Stimulated activated CD8-positive, alpha-beta memory T cell treated with anti-CD3 and anti-CD28 coated beads, Interleukin-15, amount 100 ng/mL, for 4 hours (primary cell): ENCODE measurements at regions not wholly inside any gene's neighbourhood (a gene's known extent, or its start where the extent isn't known, plus 50 kb on each side); places are given as distances from the start of the nearest gene placed in this dataset.
"Not testable (repeated sequence)": the region's sequence is repeated elsewhere in the genome, so short reads cannot be mapped to it uniquely, and the experiment has no call there.

Experiments used
- DNase-seq, 2 donors: peaks; one replicate each; pipeline ENCODE4 v3.0.0-alpha.2; 2020; ENCODE audit warnings: low read depth in 2 of 2

DNA sequence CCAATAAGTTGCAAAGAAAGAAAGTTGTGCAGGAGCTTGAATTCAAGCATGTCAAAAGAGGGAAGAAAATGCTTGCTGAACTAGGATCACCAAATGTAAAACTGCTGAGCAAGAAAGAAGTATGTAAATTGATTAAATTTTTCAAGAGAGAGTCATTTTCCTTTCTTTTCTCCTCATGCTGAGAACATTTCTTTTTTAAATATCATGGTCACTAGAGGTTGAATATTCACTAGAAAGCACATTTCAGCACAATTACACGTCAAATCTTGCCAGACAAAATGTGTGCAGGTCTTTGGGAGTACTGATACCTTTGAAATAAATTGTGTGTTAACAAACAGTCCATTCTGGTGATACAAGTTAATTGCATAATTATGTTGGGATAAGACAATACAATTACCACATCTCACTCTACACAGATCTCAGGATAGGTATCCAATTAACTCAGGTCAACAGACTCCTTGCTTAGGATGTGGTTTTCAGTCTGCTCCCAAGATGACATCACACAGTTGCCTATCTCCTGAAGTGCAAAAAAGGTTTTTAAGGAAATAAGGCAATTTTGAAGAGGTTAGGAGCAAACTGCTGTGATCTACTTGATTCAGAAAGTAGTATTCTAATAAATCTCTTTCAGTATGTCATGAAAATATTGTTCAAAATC, 862.2 kb downstream of the RPS29 start:
- no peak for DNase-seq

DNA sequence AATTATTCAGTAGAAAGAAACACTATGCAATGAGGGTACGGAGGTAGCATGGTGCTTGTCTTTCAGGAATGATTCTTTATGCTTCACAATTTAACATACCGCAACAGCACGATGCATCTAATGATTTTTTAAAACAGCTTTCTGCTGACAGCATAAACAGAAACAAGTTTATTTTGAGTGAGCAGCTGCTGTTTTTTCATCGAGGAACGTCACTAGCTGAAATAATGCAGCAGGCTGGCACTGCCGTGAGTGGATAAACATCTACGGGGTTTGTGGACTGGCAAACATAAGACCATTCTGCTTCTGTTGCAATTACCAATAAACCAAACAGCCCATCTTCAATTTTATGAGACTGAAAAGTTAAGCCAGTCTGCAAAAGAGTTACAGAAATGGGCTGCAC, 871.8 kb downstream of the RPS29 start:
- no peak for DNase-seq

DNA sequence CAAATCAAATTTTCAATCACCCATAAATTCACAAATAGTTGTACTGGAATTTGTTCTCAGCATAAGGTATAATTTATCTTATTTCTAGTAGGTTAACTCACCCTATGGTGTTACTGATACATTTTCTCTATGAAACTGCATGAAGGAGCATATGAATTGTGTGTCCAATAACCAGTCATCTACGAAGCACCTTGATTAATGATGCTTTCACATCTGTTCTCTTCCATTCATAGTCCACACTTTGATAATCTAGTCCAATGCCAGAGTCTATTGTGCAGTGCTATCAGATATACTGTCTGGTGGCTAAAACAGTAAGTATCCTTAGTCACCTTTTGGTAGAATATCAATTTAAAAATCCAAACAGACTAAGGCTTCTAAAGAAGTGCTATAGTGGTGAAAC, 876.0 kb downstream of the RPS29 start:
- DNase-seq: no peak

DNA sequence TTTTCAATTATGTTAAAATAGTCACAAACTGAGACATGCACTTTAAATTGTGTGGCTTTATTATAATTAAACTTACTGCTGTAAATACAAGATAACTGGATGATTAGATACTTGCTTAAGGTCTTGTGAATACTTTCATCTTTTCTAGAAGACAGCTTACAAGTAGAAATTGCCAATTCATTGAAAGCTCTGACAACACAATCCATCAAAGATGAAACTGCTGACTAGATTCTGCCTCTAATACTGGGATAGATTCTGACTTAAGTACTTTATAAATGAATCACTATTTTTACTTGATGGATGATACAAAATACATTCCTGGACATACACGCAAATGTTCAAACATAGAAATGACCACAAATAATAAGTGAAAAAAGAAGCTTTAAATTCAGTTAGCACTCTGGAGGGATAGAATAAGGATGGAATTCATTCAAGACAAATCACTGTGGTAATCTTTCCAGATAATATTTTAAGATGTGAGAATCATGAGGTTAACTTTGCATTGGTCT, 876.8 kb downstream of the RPS29 start:
- no peak for DNase-seq

DNA sequence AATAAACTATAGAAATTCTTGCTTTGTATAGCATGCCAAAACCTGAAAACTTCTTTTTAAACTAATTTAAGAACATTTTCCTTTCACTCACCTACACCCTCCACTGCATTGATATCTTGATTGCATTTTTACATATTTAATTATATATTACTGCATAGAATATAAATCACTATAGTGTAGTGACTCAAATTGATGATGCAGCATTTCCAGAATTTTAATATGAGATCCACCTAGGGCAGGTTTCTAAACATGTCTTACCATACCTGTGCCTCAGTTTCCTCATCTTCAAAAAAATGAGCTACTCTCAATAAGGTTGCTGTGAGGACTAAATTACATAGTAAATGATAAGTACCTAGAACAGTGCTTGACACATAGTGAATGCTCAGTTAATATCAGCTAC, 881.5 kb downstream of the RPS29 start:
- DNase-seq: no peak

DNA sequence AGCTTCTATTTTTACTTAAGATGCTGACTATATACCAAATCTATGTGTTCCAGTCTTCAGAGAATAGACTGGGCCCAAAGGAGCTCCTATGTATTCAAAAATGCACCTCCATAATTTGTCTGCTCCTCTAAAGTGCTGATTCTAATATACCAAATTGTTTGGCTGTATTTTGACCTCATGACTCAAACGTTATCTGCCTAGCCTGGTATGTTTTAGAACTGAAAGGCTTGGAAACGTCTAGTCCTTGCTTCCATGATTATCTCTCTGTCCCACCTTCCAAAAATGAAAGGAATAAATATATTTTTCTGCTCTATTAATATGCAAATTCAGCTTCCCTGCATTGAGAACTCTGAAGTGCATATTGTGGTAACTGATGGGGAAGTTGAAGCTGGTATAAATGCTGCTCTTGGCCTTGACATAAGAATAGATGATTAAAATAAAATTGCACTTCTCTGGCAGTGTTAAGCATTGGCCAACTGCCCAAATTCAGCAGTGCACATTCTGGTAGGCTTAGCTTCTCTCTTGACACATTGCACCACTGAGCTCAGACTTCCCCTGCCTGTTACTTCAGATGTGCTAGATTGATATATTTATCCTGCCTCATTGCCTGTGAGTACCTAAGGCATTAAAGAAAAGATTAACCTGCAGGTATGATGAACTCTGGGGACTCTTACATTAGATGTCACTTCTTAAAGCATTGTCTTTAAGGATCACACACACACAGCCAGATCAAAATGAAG, 882.3 kb downstream of the RPS29 start:
- no peak for DNase-seq

DNA sequence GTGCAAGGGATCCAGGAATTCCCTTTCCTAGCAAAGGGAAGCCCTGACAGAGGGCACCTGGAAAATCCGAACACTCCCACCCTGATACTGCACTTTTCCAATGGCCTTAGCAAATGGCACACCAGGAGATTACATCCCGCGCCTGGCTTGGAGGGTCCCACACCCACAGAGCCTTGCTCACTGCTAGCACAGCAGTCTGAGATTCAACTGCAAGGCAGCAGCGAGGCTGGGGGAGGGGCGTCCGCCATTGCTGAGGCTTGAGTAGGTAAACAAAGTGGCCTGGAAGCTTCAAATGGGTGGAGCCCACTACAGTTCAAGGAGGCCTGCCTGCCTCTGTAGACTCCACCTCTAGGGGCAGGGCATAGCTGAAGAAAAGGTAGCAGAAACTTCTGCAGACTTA, 888.8 kb downstream of the RPS29 start:
- not testable (repeated sequence) for DNase-seq

DNA sequence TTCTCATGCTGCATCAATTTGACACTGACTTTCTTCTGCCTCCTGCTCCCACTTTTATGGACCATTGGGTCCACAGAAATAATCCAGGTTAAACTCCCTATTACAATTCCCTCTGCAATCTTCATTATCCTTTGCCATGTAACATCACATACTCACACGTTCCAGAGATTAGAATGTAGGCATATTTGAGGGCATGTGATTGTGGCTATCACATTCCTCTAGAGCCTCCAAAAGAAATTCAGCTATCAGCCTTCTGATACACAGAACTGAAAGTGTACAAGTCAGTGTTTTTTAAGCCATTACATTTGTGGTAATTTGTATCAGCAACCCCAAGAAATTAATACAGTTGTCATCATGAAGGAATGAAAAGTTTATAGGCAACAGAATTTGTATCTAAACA, 892.4 kb downstream of the RPS29 start:
- no peak for DNase-seq

DNA sequence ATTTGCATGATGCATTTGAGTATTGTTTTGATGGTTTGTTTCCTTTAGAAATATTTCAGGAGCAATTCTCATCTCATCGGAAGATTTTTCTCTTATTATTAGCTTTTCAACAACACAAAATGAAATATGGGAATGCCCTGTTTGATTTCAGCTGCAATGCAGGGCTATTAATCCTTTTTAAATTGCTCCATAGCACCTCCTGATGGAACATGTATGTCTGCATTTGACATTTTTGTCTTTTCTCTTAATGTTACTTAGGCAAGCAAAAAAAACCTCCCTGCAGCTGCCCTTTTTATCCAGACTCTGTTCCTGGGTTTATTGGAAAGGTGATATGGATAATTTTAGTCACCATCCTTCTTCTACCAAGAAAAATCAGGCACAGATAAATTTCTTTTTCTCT, 895.8 kb downstream of the RPS29 start:
- DNase-seq: no peak

DNA sequence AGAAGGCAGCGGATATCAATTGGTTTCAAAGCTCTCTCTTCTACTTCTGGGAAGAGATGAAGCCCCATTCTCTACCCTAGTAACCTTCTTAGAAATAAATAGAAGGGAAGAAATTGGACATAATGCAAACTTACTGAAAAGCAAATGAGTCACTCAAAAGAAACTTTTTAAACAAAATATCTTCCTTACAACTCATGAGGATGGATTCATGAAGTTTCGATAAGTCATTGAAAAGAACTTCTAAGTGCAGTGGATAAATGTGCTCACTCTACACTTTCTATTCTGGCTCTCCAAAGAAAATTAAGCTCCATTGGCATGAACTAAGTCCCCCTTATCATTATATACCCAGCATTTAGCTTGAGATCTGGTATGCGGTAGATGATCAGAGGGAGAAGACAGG, 899.5 kb downstream of the RPS29 start:
- no peak for DNase-seq

DNA sequence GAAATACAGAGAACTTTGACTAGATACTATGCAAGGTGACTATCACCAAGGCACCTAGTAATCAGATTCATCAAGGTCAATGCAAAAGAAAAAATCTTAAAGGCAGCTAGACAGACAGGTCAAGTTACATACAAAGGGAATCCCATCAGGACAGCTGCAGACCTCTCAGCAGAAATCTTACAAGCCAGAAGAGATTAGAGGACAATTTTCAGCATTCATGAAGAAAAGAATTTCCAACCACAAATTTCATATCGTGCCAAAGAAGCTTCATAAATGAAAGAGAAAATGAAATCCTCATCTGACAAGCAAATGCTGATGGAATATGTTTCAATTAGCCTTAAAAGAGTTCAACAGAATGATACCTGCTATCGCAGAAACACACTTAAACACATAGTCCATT, 913.7 kb downstream of the RPS29 start:
- DNase-seq: no peak

DNA sequence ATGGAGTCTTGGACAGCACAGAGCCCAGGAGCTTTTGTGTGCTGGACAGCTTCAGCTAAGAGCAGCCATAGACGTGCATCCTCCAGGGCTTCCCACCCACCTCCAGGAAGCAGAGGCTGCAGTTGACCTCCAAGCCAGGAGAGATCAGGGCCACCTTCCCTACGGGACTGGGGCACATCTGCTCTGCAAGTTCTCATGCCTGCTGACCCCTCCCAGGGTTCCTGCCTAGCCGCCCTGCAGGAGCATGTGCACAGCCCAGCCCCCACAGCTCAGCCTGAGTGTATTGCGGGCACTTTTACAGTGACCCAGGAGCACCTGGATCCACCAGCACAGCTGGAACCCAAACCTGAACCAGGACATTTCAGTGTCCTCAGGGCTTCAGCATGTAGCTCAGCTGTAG, 915.2 kb downstream of the RPS29 start:
- no peak for DNase-seq

DNA sequence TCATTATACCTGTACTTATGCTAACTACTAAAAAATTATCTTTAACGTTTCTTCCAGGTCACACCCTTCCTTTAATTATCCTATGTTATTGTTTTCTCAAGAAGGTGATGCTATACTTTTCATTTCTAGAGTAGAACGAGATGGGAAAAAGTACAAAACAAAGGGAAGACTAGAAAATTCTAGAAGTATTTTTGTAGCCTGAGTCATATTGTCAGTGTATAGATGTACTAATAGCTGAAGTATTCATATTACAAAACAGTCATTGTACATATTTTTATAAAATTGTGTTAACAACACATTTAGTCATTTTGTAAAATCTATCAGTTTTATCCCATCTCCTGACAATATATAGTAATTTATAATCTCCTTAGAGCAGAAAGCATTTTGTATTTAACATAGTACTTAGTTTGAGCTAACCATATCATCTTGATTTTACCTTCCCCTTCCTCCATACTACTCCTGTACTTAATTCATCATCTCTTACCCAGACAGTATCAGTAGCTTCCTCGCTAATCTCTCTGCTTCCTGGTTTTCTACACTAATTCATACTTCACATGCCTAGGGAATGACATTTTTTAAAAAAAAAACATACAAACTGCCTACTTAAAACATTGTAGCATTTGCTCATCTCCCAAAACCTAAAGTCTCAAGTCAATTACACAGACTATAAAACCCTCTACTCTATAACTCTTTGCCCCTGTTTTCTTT, 920.9 kb downstream of the RPS29 start:
- DNase-seq: no peak

DNA sequence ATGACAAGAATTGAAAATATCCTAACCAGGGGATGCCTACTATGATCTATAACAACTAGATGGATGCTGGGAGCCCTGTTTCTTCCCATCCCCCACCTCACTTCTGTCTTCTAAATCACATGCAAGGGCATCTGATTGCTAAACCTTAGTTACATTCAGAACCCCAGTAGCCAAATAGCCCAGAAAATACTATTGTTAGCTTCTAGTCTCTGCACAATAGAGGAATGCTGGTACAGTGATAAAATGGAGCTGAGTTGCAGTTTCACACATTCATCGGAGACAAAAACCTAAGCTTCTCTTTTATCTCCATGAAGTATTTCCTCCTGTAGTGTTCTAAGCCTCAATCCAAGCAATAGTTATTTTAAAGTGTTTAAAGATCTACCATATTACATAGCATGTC, 942.9 kb downstream of the RPS29 start:
- no peak for DNase-seq

DNA sequence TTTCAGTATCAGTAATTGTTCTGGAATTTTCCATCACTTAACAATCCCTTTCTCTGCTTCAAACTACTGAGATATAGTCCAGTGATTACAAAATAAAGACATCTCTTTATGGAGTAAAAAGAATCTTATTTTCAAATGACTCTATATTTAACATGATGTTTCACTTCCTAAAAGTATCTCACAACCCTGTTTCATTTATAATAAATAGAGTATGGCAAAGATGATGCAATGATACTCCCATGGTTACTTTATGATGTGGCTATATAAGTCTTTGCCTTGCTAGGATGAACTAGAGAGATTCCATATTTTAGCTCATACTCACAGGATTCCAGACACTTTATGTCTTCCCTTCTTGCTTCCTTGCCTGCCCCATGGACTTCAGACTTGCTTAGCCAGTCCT, 953.5 kb upstream of the MDGA2 start:
- no peak for DNase-seq

DNA sequence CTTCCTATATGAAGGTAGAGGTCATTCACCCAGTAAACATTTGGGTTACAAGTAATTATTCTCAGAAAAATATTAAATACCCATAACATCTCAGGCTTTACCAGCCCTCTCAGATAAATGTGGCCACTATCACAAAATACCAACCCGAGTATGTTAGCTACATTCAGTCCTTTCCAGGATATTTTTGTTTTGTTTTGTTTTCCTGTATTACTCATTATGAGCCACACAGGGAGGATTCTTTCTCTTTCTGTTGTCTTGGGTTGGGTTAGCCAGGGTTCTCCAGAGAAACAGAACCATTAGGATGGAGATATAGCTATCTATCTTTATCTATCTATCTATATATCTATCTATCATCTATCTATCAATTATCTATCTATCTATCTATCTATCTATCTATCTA, 947.6 kb upstream of the MDGA2 start:
- no peak for DNase-seq

DNA sequence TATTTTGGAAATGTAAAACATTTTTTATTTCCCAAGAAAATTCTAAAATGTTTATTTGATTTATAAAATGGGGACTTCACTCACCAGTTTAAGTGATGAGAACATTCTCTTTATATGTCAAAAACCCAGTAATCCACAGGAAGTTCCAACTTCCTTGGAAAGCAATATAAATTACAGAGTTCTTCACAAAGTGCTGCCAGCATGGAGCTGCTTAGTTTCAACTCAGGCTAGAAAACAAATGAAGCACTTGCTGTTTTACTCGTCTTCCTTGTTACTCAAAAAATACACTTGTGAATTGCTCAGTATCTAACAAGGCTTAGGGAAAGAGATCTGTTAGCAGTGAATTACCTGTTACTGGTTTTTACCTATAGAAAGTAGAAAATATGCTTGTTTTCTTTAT, 942.7 kb upstream of the MDGA2 start:
- no peak for DNase-seq

DNA sequence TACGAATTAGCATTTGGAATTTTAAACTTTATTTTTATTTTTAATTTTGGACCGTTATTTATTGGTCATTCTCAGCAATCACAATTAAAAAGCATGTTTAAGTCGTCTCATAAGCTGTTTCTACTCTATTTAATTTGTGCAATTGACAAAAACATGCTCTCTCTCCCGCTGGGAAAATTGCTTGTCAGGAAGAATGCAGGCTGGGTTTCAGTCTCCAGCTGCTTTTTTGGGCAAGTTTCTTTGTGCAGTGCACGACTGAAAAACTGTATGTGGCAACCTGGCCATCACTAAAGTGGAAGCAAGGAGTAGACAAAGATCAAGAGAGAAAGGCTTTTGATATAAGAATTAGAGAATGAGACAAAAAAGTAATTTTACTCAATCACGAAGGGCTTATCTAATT, 941.5 kb upstream of the MDGA2 start:
- DNase-seq: no peak

DNA sequence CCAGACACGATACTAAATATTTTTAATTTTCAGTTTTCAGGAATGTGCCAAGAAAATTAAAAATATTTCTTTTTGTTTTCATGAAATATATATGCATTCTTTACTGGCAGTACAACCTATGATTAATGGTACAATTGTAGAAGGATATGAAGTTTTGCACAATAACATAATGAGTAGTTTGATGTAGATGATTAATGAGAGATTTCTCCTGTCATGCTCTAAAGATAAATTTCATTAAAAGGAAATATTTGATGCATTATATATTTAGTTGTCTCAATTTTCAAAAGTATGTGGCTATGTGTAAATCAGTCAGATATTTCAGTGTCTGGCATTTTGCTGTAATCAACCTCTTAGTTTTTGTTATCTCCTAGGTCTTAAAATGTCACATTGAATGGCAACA, 940.2 kb upstream of the MDGA2 start:
- DNase-seq: no peak

DNA sequence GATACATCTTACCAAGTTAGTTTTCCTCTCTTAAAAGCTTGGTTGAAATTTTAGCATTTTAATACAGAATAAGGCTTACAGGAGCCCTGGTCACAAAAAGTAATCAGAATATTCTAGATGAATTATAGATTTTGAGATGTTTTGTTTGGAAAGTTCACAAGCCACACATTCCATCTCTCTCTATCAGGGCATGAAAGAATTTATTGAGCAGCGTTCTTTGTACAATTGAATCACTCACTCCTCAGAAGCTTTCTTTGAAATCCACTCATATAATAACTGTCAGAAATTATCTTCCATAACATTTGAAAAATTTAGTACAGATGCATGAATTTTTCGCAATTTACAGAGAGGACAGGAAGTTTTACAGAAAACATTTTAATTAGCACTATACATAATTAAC, 938.6 kb upstream of the MDGA2 start:
- no peak for DNase-seq

DNA sequence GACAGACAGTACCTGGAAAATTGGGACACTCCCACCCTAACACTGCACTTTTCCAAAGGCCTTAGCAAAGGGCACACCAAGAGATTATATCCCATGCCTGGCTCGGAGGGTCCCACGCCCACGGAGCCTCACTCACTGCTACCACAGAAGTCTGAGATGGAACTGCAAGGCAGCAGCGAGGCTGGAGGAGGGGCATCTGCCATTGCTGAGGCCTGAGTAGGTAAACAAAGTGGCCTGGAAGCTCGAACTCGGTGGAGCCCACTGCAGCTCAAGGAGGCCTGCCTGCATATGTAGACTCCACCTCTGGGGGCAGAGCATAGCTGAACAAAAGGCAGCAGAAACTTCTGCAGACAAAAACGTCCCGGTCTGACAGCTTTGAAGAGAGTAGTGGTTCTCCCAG, 931.6 kb upstream of the MDGA2 start:
- DNase-seq: not testable (repeated sequence)

DNA sequence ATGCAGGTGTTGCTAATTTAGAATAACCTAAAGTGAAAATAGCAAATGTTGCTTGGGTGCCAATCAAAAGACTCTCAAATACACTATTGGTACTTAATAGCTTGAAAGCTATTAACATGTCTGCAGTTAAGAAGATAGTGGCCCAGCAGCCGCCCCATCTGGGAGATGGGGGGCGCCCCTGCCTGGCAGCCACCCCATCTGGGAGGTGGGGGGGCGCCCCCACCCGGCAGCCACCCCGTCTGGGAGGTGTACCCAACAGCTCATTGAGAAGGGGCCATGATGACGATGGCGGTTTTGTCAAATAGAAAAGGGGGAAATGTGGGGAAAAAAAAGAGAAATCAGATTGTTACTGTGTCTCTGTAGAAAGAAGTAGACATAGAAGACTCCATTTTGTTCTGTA, 923.1 kb upstream of the MDGA2 start:
- no peak for DNase-seq

DNA sequence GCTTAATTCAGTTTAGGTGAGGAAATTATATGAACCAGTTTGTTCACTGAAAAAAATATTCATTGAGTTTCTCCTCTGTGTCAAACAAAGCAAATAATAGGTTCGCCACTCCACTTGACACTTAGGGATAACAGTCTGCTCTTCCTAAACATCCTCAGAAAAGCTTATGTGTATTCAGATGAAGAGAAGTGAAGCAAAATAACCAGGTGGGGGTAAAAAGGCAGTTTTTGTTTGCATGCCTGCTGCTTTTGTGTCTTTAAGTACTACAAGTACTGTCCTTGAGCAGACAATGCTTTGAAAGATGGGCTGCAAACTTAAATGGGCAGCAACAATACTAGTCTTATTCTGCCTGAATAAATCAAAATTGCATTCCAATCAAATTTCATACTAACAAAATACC, 910.7 kb upstream of the MDGA2 start:
- DNase-seq: no peak
